ENCODE measurements at regions not wholly inside any gene's neighbourhood (a gene's known extent, or its start where the extent isn't known, plus 50 kb on each side); places are given as distances from the start of the nearest gene placed in this dataset.

DNA sequence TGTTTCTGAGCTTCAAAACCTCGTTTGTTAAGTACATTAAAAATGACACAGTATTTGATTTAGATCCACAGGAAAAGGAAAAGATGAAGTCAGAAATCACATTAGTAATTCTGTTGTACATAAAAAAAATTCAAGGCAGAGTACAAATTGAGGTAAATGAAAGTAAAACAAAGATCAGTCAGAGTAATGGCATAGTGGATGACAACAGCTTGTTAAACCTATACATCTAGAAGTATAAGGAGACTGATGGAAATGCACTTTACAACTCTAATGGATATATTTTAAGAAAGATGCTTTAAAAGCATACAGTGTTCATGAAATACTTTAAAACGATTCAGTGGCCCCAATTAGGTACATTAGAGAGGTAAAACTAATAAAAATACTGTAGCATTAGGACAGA is 631.3 kb upstream of the SEMA6A start:
- H3K4me2 ChIP-seq: no peak overlapping the region
- Mint-ChIP-seq H3K4me1 (peaks cover 13% of the 10 kb centered on the region), H3K27me3 (ENCODE audit: insufficient read depth, low read depth) (peaks cover 12% of the 10 kb centered on the region), H3K9me3 (peaks cover 4% of the 10 kb centered on the region), H3K4me3 (no peak overlapping the region), H3K36me3 (peaks cover 2% of the 10 kb centered on the region), H3K27ac (no peak overlapping the region)
- no peaks in the 10 kb centered on the region for H3K9me3 ChIP-seq (ENCODE audit: low read depth)
- no peaks in the 10 kb centered on the region for H3K79me2 ChIP-seq (ENCODE audit: low read depth)
- DNase-seq (ENCODE audit: low spot score): no peak
- TF ChIP-seq EZH2phosphoT487 (IDR thresholded peaks at IDR 0.05) (no peak), EZH2 (IDR thresholded peaks at IDR 0.05) (no peak)
- TF ChIP-seq, protein P1, sequence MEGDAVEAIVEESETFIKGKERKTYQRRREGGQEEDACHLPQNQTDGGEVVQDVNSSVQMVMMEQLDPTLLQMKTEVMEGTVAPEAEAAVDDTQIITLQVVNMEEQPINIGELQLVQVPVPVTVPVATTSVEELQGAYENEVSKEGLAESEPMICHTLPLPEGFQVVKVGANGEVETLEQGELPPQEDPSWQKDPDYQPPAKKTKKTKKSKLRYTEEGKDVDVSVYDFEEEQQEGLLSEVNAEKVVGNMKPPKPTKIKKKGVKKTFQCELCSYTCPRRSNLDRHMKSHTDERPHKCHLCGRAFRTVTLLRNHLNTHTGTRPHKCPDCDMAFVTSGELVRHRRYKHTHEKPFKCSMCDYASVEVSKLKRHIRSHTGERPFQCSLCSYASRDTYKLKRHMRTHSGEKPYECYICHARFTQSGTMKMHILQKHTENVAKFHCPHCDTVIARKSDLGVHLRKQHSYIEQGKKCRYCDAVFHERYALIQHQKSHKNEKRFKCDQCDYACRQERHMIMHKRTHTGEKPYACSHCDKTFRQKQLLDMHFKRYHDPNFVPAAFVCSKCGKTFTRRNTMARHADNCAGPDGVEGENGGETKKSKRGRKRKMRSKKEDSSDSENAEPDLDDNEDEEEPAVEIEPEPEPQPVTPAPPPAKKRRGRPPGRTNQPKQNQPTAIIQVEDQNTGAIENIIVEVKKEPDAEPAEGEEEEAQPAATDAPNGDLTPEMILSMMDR (IDR thresholded peaks at IDR 0.05): no peak
- H3K4me3 ChIP-seq: no peak overlapping the region
- H3K36me3 ChIP-seq: no peaks in the 10 kb centered on the region
- H3K9ac ChIP-seq: no peak overlapping the region
- H3F3A ChIP-seq (ENCODE audit: low read depth): no peaks in the 10 kb centered on the region
- no peak overlapping the region for H3K27ac ChIP-seq
- H3K4me1 ChIP-seq: peaks cover 15% of the 10 kb centered on the region
- H2AFZ ChIP-seq (replicated peaks): no peak overlapping the region
- no peaks in the 10 kb centered on the region for H4K20me1 ChIP-seq (ENCODE audit: low read depth)
- no peaks in the 10 kb centered on the region for H3K27me3 ChIP-seq

DNA sequence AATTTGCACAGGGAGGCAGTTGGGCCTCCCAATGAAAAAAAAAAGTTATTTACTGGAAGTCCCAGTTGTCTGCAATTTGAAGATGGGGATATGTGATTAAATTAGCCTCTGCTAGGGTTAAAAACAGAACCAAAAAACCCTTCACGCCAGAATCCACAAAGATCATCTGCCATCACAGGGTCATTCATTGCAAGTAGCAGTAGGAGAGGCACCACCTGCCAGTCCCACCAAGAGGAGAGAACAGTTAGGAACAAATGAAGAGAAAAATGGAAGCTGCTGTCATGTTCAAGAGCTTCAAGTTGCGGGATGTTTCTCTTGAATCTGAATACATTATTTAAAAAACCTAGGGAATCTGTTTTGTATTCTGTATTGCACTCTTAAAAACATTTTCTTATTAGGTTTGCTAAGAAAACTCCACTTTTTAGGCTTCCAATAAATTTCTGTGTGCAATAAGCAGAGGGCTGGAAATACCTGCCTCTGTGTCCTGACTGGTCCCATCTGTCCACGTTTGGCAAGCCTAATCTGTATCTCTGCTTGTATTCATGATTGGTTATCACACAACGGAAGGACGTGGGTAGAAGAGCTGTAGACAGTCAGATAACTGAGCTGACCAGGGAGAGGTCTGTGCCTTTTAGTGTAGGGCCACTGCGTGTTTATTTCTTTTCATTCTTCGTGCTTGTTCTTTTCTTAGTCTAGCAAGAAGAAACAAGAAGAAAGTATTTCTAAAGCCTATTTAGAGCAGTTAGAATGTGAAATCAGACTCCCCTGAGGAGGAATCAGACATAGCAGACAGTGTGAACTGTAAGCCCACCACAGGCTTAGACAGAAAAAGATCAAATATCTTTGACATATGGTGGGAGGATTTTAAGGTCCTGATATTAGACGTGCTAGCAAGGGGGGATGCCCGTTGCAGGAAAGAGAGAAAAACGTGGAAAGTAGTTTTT is 630.6 kb upstream of the SEMA6A start:
- peaks cover 12% of the 10 kb centered on the region for H3K27me3 Mint-ChIP-seq (ENCODE audit: insufficient read depth, low read depth)
- H3K27ac ChIP-seq: no peak overlapping the region
- no peaks in the 10 kb centered on the region for H3K36me3 Mint-ChIP-seq
- H3K4me1 Mint-ChIP-seq: peaks cover 13% of the 10 kb centered on the region
- DNase-seq (ENCODE audit: low spot score): no peak
- no peak overlapping the region for H3K9ac ChIP-seq
- H3K4me2 ChIP-seq: no peak overlapping the region
- H3K27ac Mint-ChIP-seq: no peak overlapping the region
- peaks cover 15% of the 10 kb centered on the region for H3K4me1 ChIP-seq
- TF ChIP-seq EZH2 (IDR thresholded peaks at IDR 0.05) (no peak), EZH2phosphoT487 (IDR thresholded peaks at IDR 0.05) (no peak)
- TF ChIP-seq, protein P1 (IDR thresholded peaks at IDR 0.05): no peak
- no peak overlapping the region for H3K4me3 Mint-ChIP-seq
- peaks cover 4% of the 10 kb centered on the region for H3K9me3 Mint-ChIP-seq
- H4K20me1 ChIP-seq (ENCODE audit: low read depth): no peaks in the 10 kb centered on the region
- H3K36me3 ChIP-seq: no peaks in the 10 kb centered on the region
- H3F3A ChIP-seq (ENCODE audit: low read depth): no peaks in the 10 kb centered on the region
- no peaks in the 10 kb centered on the region for H3K79me2 ChIP-seq (ENCODE audit: low read depth)
- peak overlapping the region; percentile 28 for H2AFZ ChIP-seq (replicated peaks)
- H3K4me3 ChIP-seq: no peak overlapping the region
- no peaks in the 10 kb centered on the region for H3K9me3 ChIP-seq (ENCODE audit: low read depth)
- H3K27me3 ChIP-seq: no peaks in the 10 kb centered on the region

DNA sequence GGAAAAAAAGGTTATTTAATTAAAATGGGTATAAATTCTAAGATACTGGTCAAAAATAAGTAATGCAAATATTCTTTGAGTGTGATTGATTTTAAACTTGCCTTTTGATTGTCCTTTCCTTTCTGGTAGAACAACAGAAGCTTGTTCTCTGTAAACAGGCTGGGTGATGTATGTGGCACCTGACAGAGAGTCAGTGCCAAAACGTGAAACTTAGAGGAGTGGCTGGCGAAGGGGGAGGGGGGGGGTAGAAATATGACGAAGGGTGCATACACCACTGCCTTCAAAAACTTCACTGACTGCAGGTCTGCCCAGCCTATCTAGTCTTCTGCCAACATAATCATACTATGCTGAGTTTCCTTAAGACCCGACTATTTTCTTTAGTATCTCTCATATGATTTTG is 629.8 kb upstream of the SEMA6A start:
- Mint-ChIP-seq H3K36me3 (no peaks in the 10 kb centered on the region), H3K27me3 (ENCODE audit: insufficient read depth, low read depth) (peaks cover 6% of the 10 kb centered on the region), H3K4me3 (no peak overlapping the region), H3K4me1 (peaks cover 13% of the 10 kb centered on the region), H3K27ac (no peak overlapping the region), H3K9me3 (peaks cover 2% of the 10 kb centered on the region)
- Histone ChIP-seq H3K9ac (no peak overlapping the region), H3K9me3 (ENCODE audit: low read depth) (no peaks in the 10 kb centered on the region), H3K4me2 (no peak overlapping the region), H3F3A (ENCODE audit: low read depth) (no peaks in the 10 kb centered on the region), H4K20me1 (ENCODE audit: low read depth) (no peaks in the 10 kb centered on the region), H3K79me2 (ENCODE audit: low read depth) (no peaks in the 10 kb centered on the region), H3K4me3 (no peak overlapping the region), H3K27ac (no peak overlapping the region), H3K27me3 (no peaks in the 10 kb centered on the region), H3K4me1 (peaks cover 15% of the 10 kb centered on the region), H2AFZ (replicated peaks) (no peak overlapping the region), H3K36me3 (no peaks in the 10 kb centered on the region)
- DNase-seq (ENCODE audit: low spot score): no peak
- TF ChIP-seq, protein P1 (IDR thresholded peaks at IDR 0.05): no peak
- TF ChIP-seq EZH2phosphoT487 (IDR thresholded peaks at IDR 0.05): no peak
- no peak for TF ChIP-seq EZH2 (IDR thresholded peaks at IDR 0.05)

Data from neural progenitor cell (in vitro differentiated cells).